ENCODE measurements at regions not wholly inside any gene's neighbourhood (a gene's known extent, or its start where the extent isn't known, plus 50 kb on each side); places are given as distances from the start of the nearest gene placed in this dataset.
"Not testable (repeated sequence)": the region's sequence is repeated elsewhere in the genome, so short reads cannot be mapped to it uniquely, and the experiment has no call there.

DNA sequence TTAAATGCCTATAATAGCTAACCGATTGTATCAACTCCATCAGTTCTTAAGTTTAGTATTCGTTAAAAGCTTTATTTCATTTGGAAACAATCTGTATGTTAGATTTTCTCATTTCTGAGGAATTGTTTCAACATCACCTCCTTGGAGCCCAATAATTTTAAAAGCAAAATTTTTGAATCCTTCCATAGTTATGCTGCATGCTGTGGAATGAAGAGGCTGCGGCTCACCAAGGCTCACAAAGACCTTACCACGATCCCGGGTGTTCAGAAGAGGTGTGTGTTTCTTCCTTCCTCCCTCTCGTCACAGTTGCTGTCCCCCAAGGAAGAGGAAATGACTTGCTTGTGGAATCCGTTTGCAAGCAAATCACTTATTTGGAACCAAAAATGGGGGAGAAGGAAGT is 143.8 kb downstream of the FGF1 start:
- intact Hi-C loops (cut with micrococcal nuclease): loop anchor here (10.0 kb wide), 1 partner anchor 547 kb away; no protein-coding TSS in a partner anchor

DNA sequence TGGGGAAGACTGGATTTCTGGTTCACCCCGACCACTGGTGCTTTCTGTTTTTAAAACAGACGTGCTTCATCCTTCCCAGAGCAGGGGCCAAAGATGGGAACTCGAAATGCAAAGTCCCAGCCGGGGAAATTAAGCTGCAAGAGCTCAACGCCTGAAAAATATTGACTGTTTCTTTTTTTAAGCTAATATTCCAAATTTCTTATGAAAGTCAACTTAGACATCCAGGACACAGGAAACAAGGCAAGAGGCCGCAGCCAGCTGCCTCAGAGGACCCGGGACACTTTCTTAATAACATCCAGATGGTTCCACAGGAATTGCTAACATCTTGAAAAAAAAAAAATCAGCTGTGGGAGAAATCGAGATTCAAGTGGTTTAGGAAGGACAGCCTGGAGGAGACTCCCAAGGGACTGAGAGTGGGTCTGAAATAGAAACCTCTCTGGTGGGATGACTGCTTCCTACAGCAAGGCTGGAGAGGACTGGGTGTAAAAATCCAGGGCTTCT is 144.9 kb downstream of the FGF1 start:
- intact Hi-C loops (cut with micrococcal nuclease): loop anchor here (10.0 kb wide), 1 partner anchor 546 kb away; no protein-coding TSS in a partner anchor

DNA sequence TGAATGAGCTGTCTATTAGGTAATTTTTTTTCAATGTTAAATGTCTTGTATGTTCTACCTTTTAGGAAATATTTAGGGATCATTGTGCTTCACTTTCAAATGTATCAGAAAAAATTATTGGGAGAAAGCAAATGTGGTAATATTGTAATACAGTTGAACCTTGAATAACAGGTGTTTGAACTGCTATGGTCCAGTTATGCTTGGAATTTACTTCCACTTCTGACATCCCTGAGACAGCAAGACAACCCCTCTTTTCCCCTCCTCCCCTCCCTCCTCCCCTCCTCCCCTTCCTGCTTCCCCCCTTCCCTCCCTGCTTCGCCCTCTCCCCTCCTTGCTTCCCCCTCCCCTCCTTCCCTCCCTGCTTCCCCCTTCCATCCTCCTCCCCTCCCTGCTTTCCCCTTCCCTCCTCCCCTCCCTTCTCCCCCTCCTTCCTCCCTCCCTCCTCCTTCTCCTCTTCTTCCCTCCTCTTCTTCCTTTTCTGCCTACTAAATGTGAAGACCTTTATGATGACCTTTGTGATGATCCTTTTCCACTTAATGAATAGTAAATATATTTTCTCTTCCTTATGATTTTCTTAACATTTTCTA is 146.6 kb downstream of the FGF1 start:
- intact Hi-C loops (cut with micrococcal nuclease): no loop called here

DNA sequence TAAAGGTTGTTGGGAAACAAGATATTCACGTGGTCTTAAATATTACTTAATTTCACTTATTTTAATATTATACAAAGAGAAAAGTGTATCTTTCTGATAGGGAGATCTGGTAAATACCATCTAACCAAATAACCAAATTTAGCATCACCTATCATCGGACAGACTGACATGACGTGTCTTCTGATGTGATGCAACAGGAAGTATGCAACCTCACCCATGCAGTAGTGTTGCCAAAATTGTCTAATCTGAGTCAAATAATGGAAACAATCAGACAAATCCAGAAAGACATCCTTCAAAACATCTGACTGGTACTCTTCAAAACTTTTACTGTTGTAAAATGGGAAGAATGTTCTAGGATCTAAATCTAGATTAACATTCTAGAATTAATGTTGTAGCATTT is 148.0 kb downstream of the FGF1 start:
- intact Hi-C loops (cut with micrococcal nuclease): no loop called here

DNA sequence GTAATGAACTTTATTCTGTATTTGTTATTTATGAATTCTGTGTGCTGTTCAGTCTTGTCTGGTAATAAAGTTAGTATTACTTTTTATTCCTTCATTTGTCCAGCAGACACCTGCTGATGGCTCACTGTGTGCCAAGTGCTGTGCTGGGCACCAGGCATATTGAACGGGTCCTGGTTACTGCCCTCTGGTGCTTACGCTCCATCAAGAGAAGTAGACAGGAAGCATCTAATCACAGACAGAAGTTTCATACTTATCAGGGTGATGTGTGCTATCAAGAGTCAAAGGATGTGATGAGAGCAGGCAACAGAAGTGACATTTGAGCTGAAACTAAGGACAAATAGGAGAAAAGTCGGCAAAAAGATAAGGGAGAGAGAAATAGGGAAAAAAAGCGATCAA is 153.1 kb downstream of the FGF1 start:
- intact Hi-C loops (cut with micrococcal nuclease): no loop called here

DNA sequence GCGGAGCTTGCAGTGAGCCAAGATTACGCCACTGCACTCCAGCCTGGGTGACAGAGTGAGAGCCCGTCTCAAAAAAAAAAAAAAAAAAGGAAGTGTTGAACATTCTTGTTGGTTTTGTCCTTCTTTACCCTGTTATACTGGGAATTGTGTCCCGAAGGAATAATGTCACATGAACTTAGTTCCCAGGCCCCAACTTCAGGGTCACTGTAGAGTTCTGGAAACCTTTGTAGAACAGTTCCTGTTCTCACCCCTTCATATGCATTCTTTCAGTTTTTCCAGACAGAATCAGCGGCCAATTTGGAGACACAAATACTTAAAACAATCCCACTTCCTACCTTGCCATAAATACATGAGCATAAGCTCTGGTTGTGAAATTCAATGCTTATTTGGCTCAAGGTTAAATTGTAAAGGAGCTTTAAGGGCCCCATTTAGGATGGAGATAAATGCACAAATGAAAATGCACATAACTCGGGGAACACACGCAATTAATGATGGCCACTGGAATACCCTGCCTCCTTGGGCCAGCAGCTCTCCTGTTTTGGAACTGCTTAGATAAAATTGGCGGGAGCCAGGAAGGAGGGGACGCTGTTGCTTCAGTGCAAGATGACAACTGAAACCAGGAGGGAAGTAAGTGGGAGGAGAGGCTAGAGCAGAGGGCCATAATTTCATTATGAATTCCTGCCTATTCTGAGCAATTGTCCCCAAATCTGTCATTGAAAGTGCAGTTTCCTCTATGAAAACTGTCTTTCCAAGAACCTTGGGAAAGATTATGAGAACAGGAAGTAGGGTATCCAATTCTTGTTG is 153.7 kb downstream of the FGF1 start:
- intact Hi-C loops (cut with micrococcal nuclease): no loop called here

DNA sequence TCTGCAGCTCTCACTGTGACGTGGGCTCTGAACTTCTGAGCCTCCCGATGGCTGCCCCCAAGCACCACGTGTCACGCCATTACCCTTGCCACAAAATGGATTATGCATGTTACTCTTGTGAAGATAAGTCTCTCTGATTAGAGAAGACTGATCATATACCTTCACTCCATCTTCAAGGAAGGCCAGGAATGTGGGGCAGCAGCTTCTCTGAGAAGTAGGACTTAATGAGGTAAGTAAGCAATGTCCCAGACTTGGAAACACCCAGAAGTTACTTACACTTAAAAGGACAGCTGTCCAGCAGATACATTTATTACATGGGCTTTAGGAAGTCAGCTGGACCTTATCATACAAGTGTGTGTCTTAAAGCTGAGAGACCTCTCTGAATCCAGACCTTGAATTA is 155.0 kb downstream of the FGF1 start:
- intact Hi-C loops (cut with micrococcal nuclease): no loop called here

DNA sequence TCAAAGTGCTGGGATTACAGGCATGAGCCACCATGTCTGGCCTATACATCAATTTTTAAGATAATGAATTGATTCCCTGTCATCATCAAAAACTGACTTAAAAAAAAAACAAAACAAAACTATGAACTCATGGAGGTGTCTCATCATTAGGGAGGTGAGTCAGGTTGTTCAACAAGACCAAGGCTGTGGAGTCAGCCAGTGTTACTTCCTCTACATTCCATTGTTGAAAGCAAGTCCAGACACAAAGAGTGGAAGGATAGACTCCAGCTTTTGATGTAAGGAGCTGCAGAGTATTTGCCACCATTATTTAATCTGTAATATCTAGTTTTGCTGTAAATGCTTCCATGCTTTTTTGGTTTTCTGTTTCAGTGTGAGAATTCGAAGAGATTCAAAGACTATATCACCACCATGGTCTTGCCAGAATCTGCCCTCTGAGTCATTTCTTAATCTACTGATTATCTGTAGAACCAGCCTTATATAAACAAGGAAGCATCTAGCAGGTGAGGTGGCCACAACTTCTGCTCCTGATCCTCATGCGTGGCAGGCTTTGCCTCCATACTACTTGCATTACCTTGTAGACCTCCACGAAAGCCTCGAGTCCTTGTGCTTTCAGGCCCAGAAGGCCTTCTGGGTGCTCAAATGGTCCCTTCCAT is 156.1 kb downstream of the FGF1 start:
- intact Hi-C loops (cut with micrococcal nuclease): no loop called here

DNA sequence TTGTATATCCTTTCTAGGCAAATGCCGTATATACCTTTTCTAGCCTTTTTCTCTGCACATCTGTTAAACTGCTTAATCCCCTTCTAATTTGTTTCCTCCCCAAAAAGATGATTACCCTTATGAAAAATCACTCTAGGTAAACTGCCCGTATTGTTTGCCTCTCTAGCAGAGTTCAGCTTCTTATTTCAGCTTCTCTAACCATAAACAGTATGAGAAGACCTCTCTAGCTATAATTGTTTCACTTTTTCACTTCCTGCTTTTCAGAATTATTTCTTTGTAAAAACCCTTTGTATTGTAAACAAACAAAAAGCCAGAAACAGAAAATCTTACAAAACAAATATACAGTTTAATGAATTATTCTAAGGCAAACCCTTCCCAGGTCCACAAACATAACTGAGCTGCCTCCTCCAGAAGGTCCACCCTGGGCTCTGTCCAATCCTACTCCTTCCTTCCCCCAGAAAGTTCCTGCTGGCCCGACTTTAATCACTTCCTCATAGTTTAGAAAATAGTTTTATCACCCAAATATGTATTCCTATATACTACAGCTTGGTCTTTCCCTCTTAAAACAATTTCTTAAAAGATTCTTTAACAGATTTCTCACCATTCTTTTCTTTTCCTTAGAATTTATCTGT is 158.1 kb downstream of the FGF1 start:
- intact Hi-C loops (cut with micrococcal nuclease): no loop called here

DNA sequence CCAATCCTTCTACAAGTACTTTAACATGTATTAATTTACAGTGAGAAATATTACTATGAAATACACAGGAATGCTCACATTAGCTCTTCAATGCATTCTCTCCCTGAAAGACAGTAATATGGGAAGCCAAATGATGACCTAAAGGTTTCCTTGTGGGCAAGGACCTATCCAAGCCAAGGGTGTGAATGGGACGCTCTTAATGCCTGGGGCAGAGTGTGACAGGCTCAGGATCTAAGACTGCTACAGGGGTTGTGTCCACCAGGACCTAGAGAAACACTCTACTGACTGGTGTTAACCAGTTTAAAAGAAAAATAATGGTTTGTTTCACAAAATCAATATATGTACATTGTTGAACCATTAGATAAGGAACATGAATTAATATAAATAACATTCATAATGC is 158.7 kb downstream of the FGF1 start:
- intact Hi-C loops (cut with micrococcal nuclease): no loop called here

DNA sequence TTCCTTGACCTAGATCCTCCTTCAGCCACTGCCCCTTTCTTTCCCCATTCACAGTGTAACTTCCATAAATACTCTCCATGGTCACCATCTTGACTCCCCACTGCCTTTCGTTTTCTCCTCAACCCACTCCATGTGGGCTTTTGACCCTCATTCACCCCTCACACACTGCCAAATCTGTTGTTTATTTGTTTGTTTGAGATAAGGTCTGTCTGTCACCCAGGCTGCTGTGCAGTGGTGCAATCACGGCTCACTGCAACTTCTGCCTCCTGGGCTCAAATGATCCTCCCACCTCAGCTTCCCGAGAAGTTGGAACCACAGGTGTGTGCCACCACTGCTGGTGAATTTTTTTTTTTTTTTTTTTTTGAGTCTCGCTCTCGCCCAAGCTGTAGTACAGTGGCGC is 162.9 kb downstream of the FGF1 start:
- intact Hi-C loops (cut with micrococcal nuclease): no loop called here

DNA sequence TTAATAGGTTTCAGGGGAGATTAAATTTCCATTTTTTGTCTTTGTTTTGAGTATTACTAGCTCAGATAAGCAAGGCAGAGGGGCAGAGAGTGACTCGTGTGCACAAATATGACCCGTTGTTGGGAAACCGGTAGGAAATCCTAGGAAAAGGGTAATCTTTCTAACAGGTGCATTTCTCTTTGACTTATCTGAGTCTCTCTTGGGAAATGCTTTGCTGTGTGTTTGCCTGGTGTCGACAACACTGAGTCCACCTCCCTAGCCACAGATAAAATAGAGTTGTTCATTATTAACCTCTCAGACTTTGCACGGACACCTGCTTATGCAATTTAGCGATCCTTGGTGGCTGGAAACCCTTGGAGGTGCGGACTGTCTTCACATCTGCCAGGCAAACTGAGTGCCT is 164.2 kb downstream of the FGF1 start:
- intact Hi-C loops (cut with micrococcal nuclease): no loop called here

DNA sequence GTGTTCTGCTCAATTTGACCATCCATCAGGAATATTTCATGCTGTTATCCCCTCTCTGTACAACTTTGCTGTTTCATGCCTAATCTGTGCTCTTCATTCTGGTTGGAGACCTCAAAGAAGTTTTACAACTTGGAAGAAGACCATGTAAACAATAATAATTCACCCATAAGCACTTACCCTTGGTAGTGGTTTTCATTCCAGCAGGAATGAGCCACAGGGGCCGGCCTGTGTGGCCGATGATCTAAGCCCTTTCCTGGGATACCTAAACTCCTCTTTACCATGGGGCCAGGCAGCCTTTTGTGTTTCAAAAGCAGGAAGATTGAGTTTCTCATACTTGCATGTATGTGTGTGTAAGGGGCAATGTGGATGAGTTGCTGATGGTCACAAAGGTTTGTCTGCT is 165.0 kb downstream of the FGF1 start:
- intact Hi-C loops (cut with micrococcal nuclease): no loop called here

DNA sequence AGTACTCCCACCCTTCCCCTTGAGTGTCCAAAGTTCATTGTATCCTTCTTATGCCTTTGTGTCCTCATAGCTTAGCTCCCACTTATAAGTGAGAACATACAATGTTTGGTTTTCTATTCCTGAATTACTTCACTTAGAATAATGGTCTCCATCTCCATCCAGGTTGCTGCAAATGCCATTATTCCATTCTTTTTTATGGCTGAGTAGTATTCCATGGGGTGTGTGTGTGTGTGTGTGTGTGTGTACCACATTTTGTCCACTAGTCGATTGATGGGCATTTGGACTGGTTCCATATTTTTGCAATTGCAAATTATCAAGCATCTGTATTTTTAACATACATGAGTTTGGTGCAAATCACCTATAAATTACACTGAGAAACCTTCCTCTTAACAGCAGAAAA is 166.0 kb downstream of the FGF1 start:
- intact Hi-C loops (cut with micrococcal nuclease): not testable (repeated sequence)

DNA sequence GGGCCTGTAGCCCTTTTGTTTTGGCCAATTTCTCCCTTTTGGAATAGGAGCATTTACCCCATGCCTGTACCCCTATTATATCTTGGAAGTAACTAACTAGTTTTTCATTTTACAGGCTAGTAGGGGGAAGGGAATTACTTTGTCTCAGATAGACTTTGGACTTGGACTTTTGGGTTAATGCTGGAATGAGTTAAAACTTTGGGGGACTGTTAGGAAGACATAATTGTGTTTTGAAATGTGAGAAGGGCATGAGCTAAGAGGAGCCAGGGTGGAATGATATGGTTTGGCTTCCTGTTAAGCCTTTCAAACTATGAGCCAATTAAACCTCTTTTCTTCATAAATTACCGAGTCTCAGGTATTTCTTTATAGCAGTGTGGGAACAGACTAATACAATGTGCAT is 168.1 kb downstream of the FGF1 start:
- intact Hi-C loops (cut with micrococcal nuclease): no loop called here

DNA sequence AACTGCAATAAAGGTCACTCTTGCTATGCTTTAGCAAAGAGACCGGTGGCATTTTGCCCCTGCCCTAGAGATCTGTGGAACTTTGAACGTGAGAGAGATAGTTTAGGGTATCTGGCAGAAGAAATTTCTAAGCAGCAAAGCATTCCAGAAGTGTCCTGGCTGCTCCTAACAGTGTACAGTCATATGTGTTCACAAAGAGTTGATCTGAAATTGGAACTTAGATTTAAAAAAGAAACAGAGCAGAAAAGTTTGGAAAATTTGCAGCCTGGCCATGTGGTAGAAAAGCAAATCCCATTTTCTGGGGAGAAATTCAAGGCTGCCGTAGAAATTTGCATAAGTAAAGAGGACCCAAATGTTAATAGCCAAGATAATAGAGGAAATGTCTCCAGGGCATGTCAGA is 169.2 kb downstream of the FGF1 start:
- intact Hi-C loops (cut with micrococcal nuclease): no loop called here

DNA sequence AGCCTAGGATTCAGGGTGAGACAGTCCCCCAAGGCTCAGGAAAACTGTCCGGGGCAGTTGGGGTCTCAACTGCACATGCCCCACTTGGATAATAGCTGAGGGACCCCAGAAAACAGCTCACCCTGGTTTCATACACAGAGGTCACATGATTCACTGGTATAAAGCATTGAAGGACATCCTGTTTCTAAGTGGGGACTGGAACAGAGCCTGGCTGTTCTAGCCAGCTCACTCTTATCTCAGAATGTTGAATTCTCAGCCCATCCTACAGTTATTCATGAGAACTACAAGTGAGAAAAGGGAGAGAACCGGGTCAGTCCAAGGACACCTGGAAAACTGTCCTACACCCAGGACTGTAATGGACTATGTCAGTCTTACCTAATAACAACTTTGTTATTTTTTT is 170.9 kb downstream of the FGF1 start:
- intact Hi-C loops (cut with micrococcal nuclease): no loop called here

DNA sequence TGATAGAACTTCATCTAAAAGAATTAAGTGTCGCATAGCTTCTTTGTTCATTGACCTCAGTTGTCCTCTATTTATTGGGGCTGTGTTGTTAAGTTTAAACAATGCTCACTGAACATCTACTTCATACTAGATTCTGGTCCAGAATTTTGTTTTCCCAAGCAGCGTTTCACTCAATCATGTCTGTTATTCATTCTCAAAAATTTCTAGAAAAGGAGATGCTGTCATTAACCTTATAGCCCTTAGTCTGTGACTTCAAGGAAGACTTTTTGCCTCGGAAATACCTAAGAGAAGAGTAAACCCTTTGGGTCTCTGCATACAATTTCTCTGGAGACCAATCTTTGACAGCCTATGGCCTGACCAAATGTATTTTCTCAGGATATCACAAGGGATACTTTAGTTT is 171.7 kb downstream of the FGF1 start:
- intact Hi-C loops (cut with micrococcal nuclease): no loop called here

DNA sequence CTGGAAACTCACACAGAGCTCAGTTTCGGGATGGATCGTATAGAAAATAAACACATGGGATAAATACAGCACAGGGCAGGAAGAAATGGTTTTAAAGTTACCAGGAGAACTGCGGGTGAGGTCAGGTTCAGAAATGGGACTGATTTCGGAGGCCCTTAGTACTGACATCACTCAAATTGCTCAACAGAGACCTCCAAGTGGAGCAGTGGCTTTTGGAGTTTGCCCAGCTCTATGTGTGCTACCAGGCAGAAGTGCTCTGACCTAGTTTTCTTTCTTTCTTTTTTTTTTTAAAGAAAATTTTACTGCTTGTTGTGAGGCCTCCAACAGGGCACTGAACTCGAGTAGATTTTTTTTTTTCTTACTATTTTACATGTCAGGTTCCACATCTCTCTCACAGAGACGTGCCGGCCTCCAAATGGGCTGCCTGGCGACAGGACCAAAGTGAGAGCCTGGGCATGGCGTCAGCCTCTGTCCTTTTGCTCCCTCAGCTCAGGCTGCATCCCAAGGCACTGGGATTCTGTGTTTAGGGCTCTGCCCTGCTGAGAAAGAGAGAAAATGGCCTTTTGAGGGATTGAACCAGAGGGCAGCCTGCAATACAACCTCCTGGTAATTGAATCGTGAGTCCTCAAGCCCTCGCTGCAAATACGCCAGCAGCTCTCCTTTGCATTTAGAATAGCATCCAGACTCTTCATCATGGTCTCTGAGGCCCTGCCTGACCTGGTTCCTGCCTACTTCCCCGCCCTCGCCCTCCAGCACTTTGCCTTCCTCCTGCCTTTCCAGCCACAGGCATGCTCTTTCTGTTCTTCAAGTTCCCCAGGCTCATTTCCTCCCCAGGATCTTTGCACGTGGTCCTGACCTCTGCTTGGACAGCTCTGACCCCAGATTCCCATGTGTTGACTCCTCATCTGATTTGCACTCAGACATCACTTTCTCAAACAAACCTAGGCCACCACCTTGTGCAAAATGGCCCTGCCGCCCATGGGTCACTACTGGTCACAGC is 173.5 kb downstream of the FGF1 start:
- intact Hi-C loops (cut with micrococcal nuclease): no loop called here

DNA sequence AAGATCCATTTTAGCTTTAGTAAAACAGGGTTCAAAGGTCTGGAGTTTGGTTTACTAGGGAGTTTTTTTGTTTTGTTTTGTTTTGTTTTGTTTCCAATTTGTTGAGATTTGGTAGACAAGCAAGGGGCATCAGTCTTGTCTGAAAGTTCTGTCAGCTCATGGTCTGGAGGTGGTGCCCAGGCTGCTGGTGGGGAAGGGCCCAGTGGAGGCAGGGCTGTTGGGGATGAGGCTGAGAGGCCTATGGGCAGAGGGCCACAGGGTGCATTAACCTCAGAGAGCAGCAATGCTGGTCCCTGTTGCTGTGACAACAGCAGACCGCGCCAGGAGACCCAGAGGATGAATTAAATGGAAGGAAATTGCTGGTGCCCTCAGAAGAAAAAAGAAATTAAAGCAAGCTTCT is 174.5 kb downstream of the FGF1 start:
- intact Hi-C loops (cut with micrococcal nuclease): no loop called here

DNA sequence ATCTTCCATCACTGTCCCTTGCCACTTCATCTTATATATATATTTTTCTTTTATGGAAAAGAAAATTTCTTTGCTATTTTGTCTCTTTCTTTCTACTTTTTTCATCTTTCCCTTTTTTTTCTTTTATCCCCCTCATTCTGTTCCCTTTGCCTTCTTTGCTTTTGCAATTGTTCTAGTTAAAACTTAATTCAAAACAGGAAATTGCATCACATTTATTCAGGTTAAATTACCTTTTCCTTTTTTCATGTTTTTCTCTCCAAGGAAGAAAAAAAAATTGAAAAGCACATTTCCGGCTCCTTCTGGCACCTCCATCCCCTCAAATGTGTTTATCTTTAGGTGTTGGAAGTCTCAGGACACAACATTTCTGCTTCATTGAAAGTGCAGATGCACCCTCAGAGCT is 176.9 kb downstream of the FGF1 start:
- intact Hi-C loops (cut with micrococcal nuclease): no loop called here

Measured in T-helper 1 cell treated with Interleukin-12 subunit alpha and Interleukin-12 subunit beta and Interleukin-4 antibody, amounts not matched to agents 30 ng/mL and 1 ng/mL, for 36 hours (primary cell).